GM12875 (cell line): ENCODE measurements at regions not wholly inside any gene's neighbourhood (a gene's known extent, or its start where the extent isn't known, plus 50 kb on each side); places are given as distances from the start of the nearest gene placed in this dataset.

Experiments
- H3K4me3 ChIP-seq: one replicate; pipeline ENCODE4 v1.5.1; 2011; ENCODE audit warnings: low read depth, low read length, control low read depth
- CTCF ChIP-seq: IDR thresholded peaks from 2 replicates; pipeline ENCODE4 v1.5.1; 2011; ENCODE audit warnings: low read depth, mild to moderate bottlenecking, control low read depth, inconsistent platforms, low read length, moderate library complexity, borderline replicate concordance; ENCODE audit not compliant: insufficient read depth

- H3K4me3 ChIP-seq: no peak overlapping the region
- TF ChIP-seq CTCF: no peak
These were observed 579.7 kb upstream of the ZNF608 start for GRCh38 chr5:125326150-125326510.

GRCh38 chr5:125327676-125328075, 581.2 kb upstream of the ZNF608 start:
- no peak for TF ChIP-seq CTCF
- no peak overlapping the region for H3K4me3 ChIP-seq

- H3K4me3 ChIP-seq: no peak overlapping the region
- TF ChIP-seq CTCF: no peak
These were observed 585.7 kb upstream of the ZNF608 start for GRCh38 chr5:125331987-125332598.

GRCh38 chr5:125333416-125333815, 587.0 kb upstream of the ZNF608 start:
- H3K4me3 ChIP-seq: no peak overlapping the region
- no peak for TF ChIP-seq CTCF

GRCh38 chr5:125336401-125336800, 590.0 kb upstream of the ZNF608 start:
- no peak overlapping the region for H3K4me3 ChIP-seq
- no peak for TF ChIP-seq CTCF

GRCh38 chr5:125337294-125337693, 590.9 kb upstream of the ZNF608 start:
- H3K4me3 ChIP-seq: no peak overlapping the region
- TF ChIP-seq CTCF: no peak

GRCh38 chr5:125338440-125339174, 592.2 kb upstream of the ZNF608 start:
- no peak for TF ChIP-seq CTCF
- no peak overlapping the region for H3K4me3 ChIP-seq
